ENCODE measurements at regions not wholly inside any gene's neighbourhood (a gene's known extent, or its start where the extent isn't known, plus 50 kb on each side); places are given as distances from the start of the nearest gene placed in this dataset.

GRCh38 chr6:93685494-93685893 lies 266.1 kb upstream of the EPHA7 start:
- POLR2A ChIA-PET, result no interaction called here
- TF ChIP-seq JUND (IDR thresholded peaks at IDR 0.05) (no peak), FOXJ3 (CRISPR knock-in tag; IDR thresholded peaks at IDR 0.05) (no peak), RFX5 (IDR thresholded peaks at IDR 0.05; ENCODE audit: low read length) (no peak), CHD2 (IDR thresholded peaks at IDR 0.05; ENCODE audit: low read length, partially characterized antibody) (no peak), FOSL2 (IDR thresholded peaks at IDR 0.05; ENCODE audit: borderline replicate concordance, low read depth) (no peak)
- Histone ChIP-seq H3K4me2 (no peak overlapping the region), H3K9ac (no peak overlapping the region), H3F3A (replicated peaks; ENCODE audit: insufficient read depth) (no peaks in the 10 kb centered on the region), H2AFZ (ENCODE audit: low read depth) (no peak overlapping the region), H3K4me1 (ENCODE audit: control insufficient read depth in 1 of 2, insufficient read depth in 2 of 2, low read depth in 1 of 2, low read length in 1 of 2) (no peaks in the 10 kb centered on the region), H3K9me2 (no peaks in the 10 kb centered on the region), H3K27ac (ENCODE audit: low read depth in 2 of 2, low read length in 1 of 2) (no peak overlapping the region), H3K36me3 (replicated peaks in 1 of 2; ENCODE audit: control insufficient read depth in 1 of 2, insufficient read depth in 2 of 2, low read length in 1 of 2) (no peaks in the 10 kb centered on the region), H3K27me3 (ENCODE audit: insufficient read depth) (no peaks in the 10 kb centered on the region), H3K4me3 (ENCODE audit: low read depth in 2 of 2, low read length in 1 of 2) (no peak overlapping the region), H4K20me1 (ENCODE audit: insufficient read depth) (no peaks in the 10 kb centered on the region), H3K79me2 (ENCODE audit: insufficient read depth) (no peaks in the 10 kb centered on the region), H3K9me3 (no peaks in the 10 kb centered on the region)
- CTCF ChIA-PET, result no interaction called here
- no peak for DNase-seq
- 6% methylated on average over 2 of the region's 2 CpGs for WGBS (ENCODE audit: low lambda C conversion rate)

- WGBS (ENCODE audit: low lambda C conversion rate), result 17% methylated on average over 1 of the region's 1 CpG
- TF ChIP-seq POLR2AphosphoS5 (IDR thresholded peaks at IDR 0.05; ENCODE audit: low read depth, low read length) (no peak), SMC3 (IDR thresholded peaks at IDR 0.05; ENCODE audit: low read depth, low read length) (no peak), USF2 (IDR thresholded peaks at IDR 0.05; ENCODE audit: borderline replicate concordance, low read depth, low read length) (no peak), FOXJ3 (CRISPR knock-in tag; IDR thresholded peaks at IDR 0.05) (no peak), EP300 (IDR thresholded peaks at IDR 0.05; ENCODE audit: borderline replicate concordance in 1 of 2, low read depth in 1 of 2, low read length in 1 of 2) (no peak)
- H3K9me3 ChIP-seq, result no peaks in the 10 kb centered on the region
- no peaks in the 10 kb centered on the region for H3K79me2 ChIP-seq (ENCODE audit: insufficient read depth)
- H3K9me2 ChIP-seq, result no peaks in the 10 kb centered on the region
- no peaks in the 10 kb centered on the region for H3K27me3 ChIP-seq (ENCODE audit: insufficient read depth)
- H3K9ac ChIP-seq, result no peak overlapping the region
- no peaks in the 10 kb centered on the region for H3K4me1 ChIP-seq (ENCODE audit: control insufficient read depth in 1 of 2, insufficient read depth in 2 of 2, low read depth in 1 of 2, low read length in 1 of 2)
- no peaks in the 10 kb centered on the region for H3K36me3 ChIP-seq (replicated peaks in 1 of 2; ENCODE audit: control insufficient read depth in 1 of 2, insufficient read depth in 2 of 2, low read length in 1 of 2)
- ChIA-PET CTCF (no interaction called here), POLR2A (no interaction called here)
- no peaks in the 10 kb centered on the region for H3F3A ChIP-seq (replicated peaks; ENCODE audit: insufficient read depth)
- H3K4me3 ChIP-seq (ENCODE audit: low read depth in 2 of 2, low read length in 1 of 2), result no peak overlapping the region
- DNase-seq, result no peak
- no peak overlapping the region for H2AFZ ChIP-seq (ENCODE audit: low read depth)
- no peaks in the 10 kb centered on the region for H4K20me1 ChIP-seq (ENCODE audit: insufficient read depth)
- H3K27ac ChIP-seq (ENCODE audit: low read depth in 2 of 2, low read length in 1 of 2), result no peak overlapping the region
- H3K4me2 ChIP-seq, result no peak overlapping the region
Observed at GRCh38 chr6:93684339-93684738, 265.0 kb upstream of the EPHA7 start.

GRCh38 chr6:93679836-93680235 lies 260.5 kb upstream of the EPHA7 start:
- Histone ChIP-seq H3K4me2 (no peak overlapping the region), H3K9me2 (no peaks in the 10 kb centered on the region), H4K20me1 (ENCODE audit: insufficient read depth) (no peaks in the 10 kb centered on the region), H3K27ac (ENCODE audit: low read depth in 2 of 2, low read length in 1 of 2) (no peak overlapping the region), H3F3A (replicated peaks; ENCODE audit: insufficient read depth) (no peaks in the 10 kb centered on the region), H3K27me3 (ENCODE audit: insufficient read depth) (no peaks in the 10 kb centered on the region), H3K9me3 (no peaks in the 10 kb centered on the region), H3K4me1 (ENCODE audit: control insufficient read depth in 1 of 2, insufficient read depth in 2 of 2, low read depth in 1 of 2, low read length in 1 of 2) (no peaks in the 10 kb centered on the region), H2AFZ (ENCODE audit: low read depth) (no peak overlapping the region), H3K4me3 (ENCODE audit: low read depth in 2 of 2, low read length in 1 of 2) (no peak overlapping the region), H3K9ac (no peak overlapping the region), H3K36me3 (replicated peaks in 1 of 2; ENCODE audit: control insufficient read depth in 1 of 2, insufficient read depth in 2 of 2, low read length in 1 of 2) (no peaks in the 10 kb centered on the region), H3K79me2 (ENCODE audit: insufficient read depth) (no peaks in the 10 kb centered on the region)
- ChIA-PET CTCF (no interaction called here), POLR2A (no interaction called here)
- WGBS (ENCODE audit: low lambda C conversion rate), result 54% methylated on average over 3 of the region's 3 CpGs
- no peak for TF ChIP-seq JUND (IDR thresholded peaks at IDR 0.05)
- no peak for TF ChIP-seq TCF12 (IDR thresholded peaks at IDR 0.05)
- no peak for TF ChIP-seq RFX5 (IDR thresholded peaks at IDR 0.05; ENCODE audit: low read length)
- no peak for TF ChIP-seq NRF1 (IDR thresholded peaks at IDR 0.05; ENCODE audit: low read depth, low read length)
- TF ChIP-seq NFIC (IDR thresholded peaks at IDR 0.05; ENCODE audit: borderline replicate concordance), result no peak
- TF ChIP-seq REST (IDR thresholded peaks at IDR 0.05; ENCODE audit: low read depth, low read length), result no peak
- no peak for TF ChIP-seq ELF1 (IDR thresholded peaks at IDR 0.05)
- no peak for TF ChIP-seq MXI1 (IDR thresholded peaks at IDR 0.05; ENCODE audit: low read depth, low read length)
- DNase-seq, result no peak

All from SK-N-SH (cell line).